ENCODE measurements at regions not wholly inside any gene's neighbourhood (a gene's known extent, or its start where the extent isn't known, plus 50 kb on each side); places are given as distances from the start of the nearest gene placed in this dataset.

DNA sequence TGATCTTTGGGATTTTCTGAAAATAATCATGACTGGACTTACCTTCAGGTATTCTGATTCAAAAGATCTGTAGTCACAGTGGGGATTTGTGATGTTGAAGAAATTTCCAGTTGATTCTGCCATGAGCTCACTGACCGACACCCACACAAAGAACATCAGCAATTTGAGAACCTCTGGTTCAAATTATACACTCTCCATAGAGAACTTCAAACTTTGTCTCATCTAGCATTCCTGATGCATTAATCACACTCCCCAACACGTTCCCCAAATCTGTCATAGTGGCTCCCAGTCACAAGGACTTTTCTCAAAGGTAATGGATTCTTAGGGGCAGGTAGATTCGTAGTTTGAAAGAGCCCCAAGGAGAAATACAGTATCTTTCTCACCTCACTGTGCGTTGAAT is 584.3 kb downstream of the FBXO15 start:
- no peak for TF ChIP-seq CTCF (conservative IDR thresholded peaks at IDR 0.05 in 1 of 2, IDR thresholded peaks at IDR 0.05 in 1 of 2; ENCODE audit: low read depth in 1 of 2, low read length in 2 of 2)
- no peak for TF ChIP-seq EZH2 (IDR thresholded peaks at IDR 0.05; ENCODE audit: low read length, missing control alignments)

All from fibroblast of lung (primary cell).